ENCODE measurements at regions not wholly inside any gene's neighbourhood (a gene's known extent, or its start where the extent isn't known, plus 50 kb on each side); places are given as distances from the start of the nearest gene placed in this dataset.
"Not testable (repeated sequence)": the region's sequence is repeated elsewhere in the genome, so short reads cannot be mapped to it uniquely, and the experiment has no call there.

GRCh38 chr1:121469395-121469794 lies 284.6 kb downstream of the SRGAP2C start:
- TF ChIP-seq ZNF274 (IDR thresholded peaks at IDR 0.05; ENCODE audit: low read depth, low read length); YY1 (IDR thresholded peaks at IDR 0.05; ENCODE audit: insufficient read depth, insufficient read length): not testable (repeated sequence)
